HG02642 (cell line): ENCODE measurements at regions not wholly inside any gene's neighbourhood (a gene's known extent, or its start where the extent isn't known, plus 50 kb on each side); places are given as distances from the start of the nearest gene placed in this dataset.

ENCODE experiments used
- ATAC-seq: cut with Tn5 transposase; IDR thresholded peaks from one replicate; pipeline ENCODE4 v1.9.1; 2021; ENCODE audit warnings: mild to moderate bottlenecking; ENCODE audit not compliant: unreplicated experiment, poor library complexity

- no peak for ATAC-seq
These were observed 262.6 kb upstream of the CDYL start for GRCh38 chr6:4513561-4513960.

- no peak for ATAC-seq
These were observed 264.1 kb upstream of the CDYL start for GRCh38 chr6:4512051-4512471.

- ATAC-seq: no peak
These were observed 264.6 kb upstream of the CDYL start for GRCh38 chr6:4511641-4512020.

- ATAC-seq: no peak
These were observed 265.1 kb upstream of the CDYL start for GRCh38 chr6:4510906-4511640.

- ATAC-seq: no peak
These were observed 265.9 kb upstream of the CDYL start for GRCh38 chr6:4510317-4510716.

GRCh38 chr6:4509506-4509905 is 266.7 kb upstream of the CDYL start:
- ATAC-seq: no peak

- ATAC-seq: no peak
These were observed 269.4 kb upstream of the CDYL start for GRCh38 chr6:4506792-4507191.

GRCh38 chr6:4506223-4506622 is 270.0 kb upstream of the CDYL start:
- ATAC-seq: no peak

GRCh38 chr6:4504700-4505099 is 271.5 kb upstream of the CDYL start:
- ATAC-seq: no peak

- ATAC-seq: no peak
These were observed 272.5 kb upstream of the CDYL start for GRCh38 chr6:4503700-4504099.

- no peak for ATAC-seq
These were observed 279.9 kb upstream of the CDYL start for GRCh38 chr6:4496284-4496683.

GRCh38 chr6:4491501-4492260 is 284.5 kb upstream of the CDYL start:
- no peak for ATAC-seq

GRCh38 chr6:4489538-4489937 is 286.7 kb upstream of the CDYL start:
- ATAC-seq: no peak

- no peak for ATAC-seq
These were observed 287.8 kb upstream of the CDYL start for GRCh38 chr6:4488389-4488788.

GRCh38 chr6:4487538-4487937 is 288.7 kb upstream of the CDYL start:
- no peak for ATAC-seq

- no peak for ATAC-seq
These were observed 289.5 kb upstream of the CDYL start for GRCh38 chr6:4486568-4487315.

- no peak for ATAC-seq
These were observed 290.5 kb upstream of the CDYL start for GRCh38 chr6:4485735-4486134.

GRCh38 chr6:4482461-4482860 is 293.7 kb upstream of the CDYL start:
- ATAC-seq: no peak

- no peak for ATAC-seq
These were observed 295.1 kb upstream of the CDYL start for GRCh38 chr6:4480788-4481735.

- ATAC-seq: no peak
These were observed 298.1 kb upstream of the CDYL start for GRCh38 chr6:4478098-4478497.
